ENCODE measurements at regions not wholly inside any gene's neighbourhood (a gene's known extent, or its start where the extent isn't known, plus 50 kb on each side); places are given as distances from the start of the nearest gene placed in this dataset.
A peak's percentile ranks its signal among the peaks of the same experiment; 100 is the strongest.

GRCh38 chr9:38160613-38161215, 91.7 kb upstream of the SHB start:
- peak; percentile 43 for DNase-seq (ENCODE audit: low read depth)

- DNase-seq (ENCODE audit: low read depth) = no peak
Measured at GRCh38 chr9:38159599-38159998, 90.6 kb upstream of the SHB start.

- DNase-seq (ENCODE audit: low read depth) = no peak
Measured at GRCh38 chr9:38158628-38159027, 89.6 kb upstream of the SHB start.

- no peak for DNase-seq (ENCODE audit: low read depth)
Measured at GRCh38 chr9:38157711-38158110, 88.7 kb upstream of the SHB start.

- peak; percentile 53 for DNase-seq (ENCODE audit: low read depth)
Measured at GRCh38 chr9:38154501-38155421, 85.7 kb upstream of the SHB start.

GRCh38 chr9:38153910-38154291, 84.9 kb upstream of the SHB start:
- DNase-seq (ENCODE audit: low read depth) = no peak

- no peak for DNase-seq (ENCODE audit: low read depth)
Measured at GRCh38 chr9:38153152-38153909, 84.3 kb upstream of the SHB start.

GRCh38 chr9:38149647-38150046, 80.6 kb upstream of the SHB start:
- no peak for DNase-seq (ENCODE audit: low read depth)

GRCh38 chr9:38146844-38147243, 77.8 kb upstream of the SHB start:
- no peak for DNase-seq (ENCODE audit: low read depth)

- DNase-seq (ENCODE audit: low read depth) = no peak
Measured at GRCh38 chr9:38145526-38146053, 76.6 kb upstream of the SHB start.

GRCh38 chr9:38144421-38144820, 75.4 kb upstream of the SHB start:
- peak; percentile 82 for DNase-seq (ENCODE audit: low read depth)

- DNase-seq (ENCODE audit: low read depth) = peak; percentile 90
Measured at GRCh38 chr9:38141746-38142591, 72.9 kb upstream of the SHB start.

- no peak for DNase-seq (ENCODE audit: low read depth)
Measured at GRCh38 chr9:38138276-38138675, 69.2 kb upstream of the SHB start.

- DNase-seq (ENCODE audit: low read depth) = no peak
Measured at GRCh38 chr9:38137342-38137741, 68.3 kb upstream of the SHB start.

GRCh38 chr9:38136386-38136785, 67.4 kb upstream of the SHB start:
- no peak for DNase-seq (ENCODE audit: low read depth)

GRCh38 chr9:38134611-38135237, 65.7 kb upstream of the SHB start:
- DNase-seq (ENCODE audit: low read depth) = no peak

GRCh38 chr9:38133595-38133994, 64.6 kb upstream of the SHB start:
- DNase-seq (ENCODE audit: low read depth) = no peak

- DNase-seq (ENCODE audit: low read depth) = no peak
Measured at GRCh38 chr9:38132956-38133355, 63.9 kb upstream of the SHB start.

- no peak for DNase-seq (ENCODE audit: low read depth)
Measured at GRCh38 chr9:38131729-38132128, 62.7 kb upstream of the SHB start.

- no peak for DNase-seq (ENCODE audit: low read depth)
Measured at GRCh38 chr9:38130724-38131123, 61.7 kb upstream of the SHB start.

GRCh38 chr9:38129366-38129765, 60.3 kb upstream of the SHB start:
- DNase-seq (ENCODE audit: low read depth) = no peak
